Lower lobe of right lung (tissue), 2 donors: ENCODE measurements at regions not wholly inside any gene's neighbourhood (a gene's known extent, or its start where the extent isn't known, plus 50 kb on each side); places are given as distances from the start of the nearest gene placed in this dataset.
A peak's percentile ranks its signal among the peaks of the same experiment; 100 is the strongest.

ENCODE experiments used
- ATAC-seq, 2 donors: fragments of 200-7000 bp; cut with Tn5 transposase; one replicate each; pipeline ENCODE4 v1.9.1; 2020 to 2022; ENCODE audit warnings: mild to moderate bottlenecking in 2 of 2, moderate library complexity in 2 of 2
- DNase-seq: peaks from one replicate; pipeline ENCODE4 v3.0.0-alpha.2; 2020
- H3K27ac ChIP-seq: fragments of 200-600 bp; one replicate; pipeline ENCODE4 v1.8.0; 2022
- H3K27me3 ChIP-seq: fragments of 200-600 bp; one replicate; pipeline ENCODE4 v1.8.0; 2022; ENCODE audit warnings: low read depth
- H3K36me3 ChIP-seq: fragments of 200-600 bp; one replicate; pipeline ENCODE4 v1.8.0; 2022; ENCODE audit warnings: mild to moderate bottlenecking
- H3K4me1 ChIP-seq: fragments of 200-600 bp; one replicate; pipeline ENCODE4 v1.8.0; 2022
- H3K4me3 ChIP-seq: fragments of 200-600 bp; one replicate; pipeline ENCODE4 v1.8.0; 2022; ENCODE audit warnings: mild to moderate bottlenecking
- H3K9me3 ChIP-seq: fragments of 200-600 bp; one replicate; pipeline ENCODE4 v1.8.0; 2022
- CTCF ChIP-seq: fragments of 200-600 bp; IDR thresholded peaks from one replicate; pipeline ENCODE4 v1.8.0; 2022; ENCODE audit warnings: antibody characterized with exemption, mild to moderate bottlenecking
- intact Hi-C: fragments of 100-400 bp; cut with DNase I; formaldehyde crosslinking; loops from one replicate; pipeline ENCODE4 v1.11.0; 2022
- donor health status: DM: no; HTN: yes; CAD: no; lungs with severe emphysema.

DNA sequence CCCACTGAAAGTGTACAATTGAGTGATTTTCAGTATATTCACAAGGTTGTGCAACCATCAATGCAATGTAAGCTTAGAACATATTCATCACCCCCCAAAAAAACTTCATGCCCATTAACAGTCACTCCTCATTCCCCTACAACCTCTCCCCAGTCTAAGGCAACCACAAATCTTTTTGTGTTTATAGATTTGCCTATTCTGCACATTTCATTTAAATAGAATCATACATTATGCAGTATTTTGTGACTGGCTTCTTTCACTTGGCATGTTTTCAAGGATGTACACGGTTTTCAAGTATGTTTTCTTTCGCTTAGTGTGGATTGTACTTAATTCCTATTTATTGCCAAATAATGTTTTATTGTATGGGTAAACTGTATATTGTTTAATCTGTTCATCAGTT is 95.6 kb upstream of the ADRA1D start:
- H3K9me3 ChIP-seq = no peaks in the 10 kb centered on the region
- ATAC-seq (no peak), DNase-seq (no peak)
- no peak overlapping the region for H3K27ac ChIP-seq
- no peaks in the 10 kb centered on the region for H3K27me3 ChIP-seq
- no peaks in the 10 kb centered on the region for H3K4me1 ChIP-seq
- H3K4me3 ChIP-seq = no peak overlapping the region
- TF ChIP-seq CTCF = no peak
- no peaks in the 10 kb centered on the region for H3K36me3 ChIP-seq
- intact Hi-C loops = no loop called here

GRCh38 chr20:4342609-4343008 is 93.5 kb upstream of the ADRA1D start:
- no peaks in the 10 kb centered on the region for H3K9me3 ChIP-seq
- TF ChIP-seq CTCF = no peak
- H3K36me3 ChIP-seq = no peaks in the 10 kb centered on the region
- DNase-seq (no peak), ATAC-seq (no peak)
- H3K4me1 ChIP-seq = no peaks in the 10 kb centered on the region
- H3K27me3 ChIP-seq = no peaks in the 10 kb centered on the region
- intact Hi-C loops = no loop called here
- no peak overlapping the region for H3K4me3 ChIP-seq
- H3K27ac ChIP-seq = no peak overlapping the region

DNA sequence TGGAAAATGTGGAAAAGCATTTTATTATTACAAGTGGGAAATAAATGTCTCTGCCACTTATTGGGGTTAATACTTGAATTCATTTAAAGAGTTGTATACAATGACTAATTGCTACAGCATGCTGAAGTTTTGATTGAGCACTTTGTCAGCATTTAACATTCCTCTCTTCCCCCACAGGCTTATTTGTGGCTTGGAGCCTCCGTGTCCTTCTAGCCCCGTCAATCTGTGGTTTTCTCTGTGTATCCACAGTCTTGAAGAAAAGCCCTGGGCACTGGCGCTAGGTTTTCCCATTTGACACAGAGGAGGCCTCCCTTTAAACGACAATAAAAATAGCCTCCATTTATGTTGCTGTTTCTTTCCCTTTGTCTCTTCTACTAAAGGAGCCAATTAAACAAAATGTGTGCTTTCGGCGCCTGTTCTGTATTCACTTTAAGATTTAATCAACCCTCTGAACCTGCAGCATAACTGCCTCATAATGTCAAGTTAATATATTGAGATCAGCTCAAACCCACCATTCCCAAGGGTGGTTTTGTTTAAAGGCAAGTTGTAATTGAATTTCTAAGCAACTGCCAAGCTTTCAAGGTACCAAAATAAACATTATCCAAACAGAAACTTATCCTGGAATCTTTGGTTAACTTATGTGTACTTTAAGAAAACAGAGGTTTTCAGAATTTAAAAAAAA is 92.9 kb upstream of the ADRA1D start:
- ATAC-seq = no peak
- H3K27me3 ChIP-seq = no peaks in the 10 kb centered on the region
- no peaks in the 10 kb centered on the region for H3K9me3 ChIP-seq
- intact Hi-C loops = no loop called here
- H3K4me1 ChIP-seq = no peaks in the 10 kb centered on the region
- no peak overlapping the region for H3K27ac ChIP-seq
- DNase-seq = no peak
- H3K36me3 ChIP-seq = no peaks in the 10 kb centered on the region
- H3K4me3 ChIP-seq = no peak overlapping the region
- no peak for TF ChIP-seq CTCF

DNA sequence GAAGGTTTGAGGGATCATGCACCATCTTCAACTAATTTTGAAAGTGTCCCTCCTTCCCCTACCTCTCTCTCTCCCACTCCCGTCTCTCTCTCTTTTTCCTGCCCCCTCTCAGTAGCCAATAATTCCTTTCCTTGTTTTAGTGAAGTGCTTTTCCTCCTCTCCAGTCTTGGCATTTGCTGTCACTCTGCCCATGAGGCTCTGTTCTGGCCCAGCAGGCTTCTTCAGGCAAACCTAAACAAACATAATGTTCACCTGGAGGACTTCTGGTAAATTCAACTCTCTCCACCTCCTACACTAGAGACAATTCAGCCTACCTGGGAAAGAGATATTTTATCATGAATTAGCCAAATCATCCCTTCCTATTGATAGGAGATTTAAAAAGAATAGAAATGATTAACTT is 86.6 kb upstream of the ADRA1D start:
- Histone ChIP-seq H3K4me1 (no peaks in the 10 kb centered on the region), H3K27me3 (peaks cover 6% of the 10 kb centered on the region), H3K9me3 (no peaks in the 10 kb centered on the region), H3K36me3 (no peaks in the 10 kb centered on the region), H3K4me3 (no peak overlapping the region), H3K27ac (no peak overlapping the region)
- DNase-seq = no peak
- intact Hi-C loops = no loop called here
- ATAC-seq = peak; percentile 53 to 61
- no peak for TF ChIP-seq CTCF

- Histone ChIP-seq H3K9me3 (no peaks in the 10 kb centered on the region), H3K4me3 (no peak overlapping the region), H3K36me3 (no peaks in the 10 kb centered on the region), H3K27me3 (peaks cover 6% of the 10 kb centered on the region), H3K27ac (no peak overlapping the region), H3K4me1 (no peaks in the 10 kb centered on the region)
- TF ChIP-seq CTCF = no peak
- no peak for ATAC-seq
- no peak for DNase-seq
- intact Hi-C loops = no loop called here
Measured at GRCh38 chr20:4332121-4332860, 83.2 kb upstream of the ADRA1D start.
